ENCODE measurements at regions not wholly inside any gene's neighbourhood (a gene's known extent, or its start where the extent isn't known, plus 50 kb on each side); places are given as distances from the start of the nearest gene placed in this dataset.

DNA sequence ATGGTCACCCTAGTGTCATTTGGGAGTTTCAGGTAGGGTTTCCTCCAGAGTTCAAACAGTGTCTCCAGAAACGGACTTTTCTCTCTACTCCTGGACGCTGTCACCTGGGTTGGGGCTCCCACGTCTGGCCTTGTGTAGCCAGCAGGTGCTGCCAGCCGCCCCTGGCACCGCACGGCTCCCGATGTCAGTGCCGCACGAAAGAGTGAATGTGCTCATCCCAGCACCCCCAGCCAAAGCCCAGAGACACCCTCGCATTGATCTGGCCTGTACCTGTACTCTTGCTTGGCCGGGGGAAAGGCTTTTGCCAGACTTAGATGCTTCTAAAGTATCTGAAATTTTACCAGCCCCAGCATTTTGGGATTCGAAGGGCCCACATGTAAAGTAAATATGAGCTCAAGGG is 351.9 kb downstream of the C16orf95 start:
- no peak overlapping the region for H3K27ac Mint-ChIP-seq
- no peaks in the 10 kb centered on the region for H3K4me1 Mint-ChIP-seq (ENCODE audit: low read depth)
- no peaks in the 10 kb centered on the region for H3K36me3 Mint-ChIP-seq
- H3K9me3 Mint-ChIP-seq (ENCODE audit: low read depth): no peaks in the 10 kb centered on the region
- H3K27me3 Mint-ChIP-seq: peaks cover 4% of the 10 kb centered on the region
- H3K4me3 Mint-ChIP-seq: no peak overlapping the region

DNA sequence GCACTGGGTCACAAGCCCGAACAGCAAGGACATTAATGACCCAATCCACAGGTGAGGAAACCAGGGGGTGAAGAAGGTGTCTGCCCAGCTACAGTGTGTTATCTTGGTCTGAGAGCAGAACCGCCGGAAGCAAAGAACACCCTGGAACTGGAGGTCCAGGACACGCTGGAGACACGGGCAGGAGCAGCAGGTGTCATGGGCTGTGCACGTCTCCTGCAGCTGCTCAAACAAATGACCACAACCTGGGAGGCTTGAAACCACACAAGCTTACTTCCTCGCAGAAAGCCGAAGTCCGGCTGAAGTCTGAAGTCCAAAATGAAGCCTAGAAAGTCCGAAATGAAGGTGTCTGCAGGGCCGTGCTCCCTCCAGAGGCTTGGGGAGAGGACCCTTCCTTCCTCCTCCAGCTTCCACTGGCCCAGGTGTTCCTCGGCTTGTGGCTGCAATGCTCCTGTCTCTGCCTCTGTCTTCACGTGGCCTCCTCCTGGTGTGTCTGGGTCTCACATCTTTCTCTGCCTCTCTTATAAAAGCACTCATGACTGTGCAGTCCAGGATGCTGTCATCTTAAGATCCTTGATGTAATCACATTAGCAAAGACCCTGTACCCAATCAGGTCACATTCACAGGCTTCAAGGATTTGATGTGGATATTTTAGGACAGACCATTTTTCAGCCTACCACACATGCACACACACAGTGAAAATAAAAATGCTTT is 351.2 kb downstream of the C16orf95 start:
- H3K4me1 Mint-ChIP-seq (ENCODE audit: low read depth): no peaks in the 10 kb centered on the region
- H3K27me3 Mint-ChIP-seq: peaks cover 4% of the 10 kb centered on the region
- no peaks in the 10 kb centered on the region for H3K9me3 Mint-ChIP-seq (ENCODE audit: low read depth)
- no peak overlapping the region for H3K4me3 Mint-ChIP-seq
- no peak overlapping the region for H3K27ac Mint-ChIP-seq
- H3K36me3 Mint-ChIP-seq: no peaks in the 10 kb centered on the region

DNA sequence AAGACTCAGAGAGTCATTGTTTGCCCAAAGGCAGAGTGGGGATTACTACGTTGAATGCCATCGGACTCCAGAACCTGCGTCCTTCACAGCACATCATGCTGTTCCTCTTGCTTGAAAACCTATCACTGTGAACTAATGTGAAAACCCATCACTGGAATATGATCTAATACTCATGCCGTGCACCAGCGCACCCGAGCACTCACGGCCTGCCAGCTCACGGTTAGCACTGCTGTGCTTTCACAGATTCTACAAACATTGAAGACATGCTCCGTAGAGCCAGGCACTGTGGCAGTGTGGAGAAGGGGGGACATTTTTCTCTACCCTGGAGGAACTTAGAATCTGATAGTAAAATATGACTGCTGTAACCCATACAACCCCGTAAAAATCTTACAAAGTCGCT is 350.4 kb downstream of the C16orf95 start:
- Mint-ChIP-seq H3K9me3 (ENCODE audit: low read depth) (no peaks in the 10 kb centered on the region), H3K27me3 (peaks cover 4% of the 10 kb centered on the region), H3K4me1 (ENCODE audit: low read depth) (no peaks in the 10 kb centered on the region), H3K4me3 (no peak overlapping the region), H3K36me3 (no peaks in the 10 kb centered on the region), H3K27ac (no peak overlapping the region)

DNA sequence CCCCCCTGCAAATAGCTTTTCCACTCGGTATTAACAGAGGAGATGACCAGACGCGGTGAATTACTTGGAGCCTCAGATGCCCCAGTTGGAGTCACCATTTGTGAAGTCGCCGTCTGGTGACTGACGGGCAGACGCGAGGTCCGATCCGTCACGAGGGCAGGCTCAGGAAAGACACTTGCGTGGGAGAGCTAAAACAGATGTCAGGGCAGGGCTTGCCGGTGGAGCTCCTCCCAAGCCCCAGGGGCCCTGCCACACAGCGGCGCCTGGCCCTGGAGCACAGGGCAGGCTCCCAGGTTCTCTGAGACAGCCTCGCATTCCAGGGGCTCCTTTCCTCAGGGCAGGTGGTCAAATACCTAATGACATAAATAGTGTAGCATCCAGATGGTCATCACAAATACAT is 348.3 kb downstream of the C16orf95 start:
- Mint-ChIP-seq H3K36me3 (no peaks in the 10 kb centered on the region), H3K4me3 (no peak overlapping the region), H3K27ac (no peak overlapping the region), H3K27me3 (peaks cover 4% of the 10 kb centered on the region), H3K4me1 (ENCODE audit: low read depth) (no peaks in the 10 kb centered on the region), H3K9me3 (ENCODE audit: low read depth) (no peaks in the 10 kb centered on the region)

DNA sequence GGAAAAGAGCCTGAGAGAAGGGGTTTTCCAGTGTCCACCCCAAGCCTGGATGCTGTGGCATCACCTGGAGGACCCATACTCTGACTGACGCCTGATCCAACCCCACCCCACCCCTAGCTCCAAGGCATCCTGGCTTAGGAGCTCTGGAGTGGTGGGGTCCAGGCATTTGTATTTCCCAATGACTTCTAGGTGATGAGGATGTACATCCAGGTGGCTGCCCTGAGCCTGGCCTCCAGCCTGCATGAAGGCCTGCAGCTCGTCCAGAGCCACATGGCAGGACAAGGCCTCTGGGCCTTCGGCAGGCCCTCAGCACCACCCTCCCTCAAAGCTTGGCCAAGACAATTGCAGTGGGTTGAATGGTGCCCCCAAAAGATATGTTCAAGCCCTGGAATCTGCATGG is 347.5 kb downstream of the C16orf95 start:
- no peaks in the 10 kb centered on the region for H3K4me1 Mint-ChIP-seq (ENCODE audit: low read depth)
- no peaks in the 10 kb centered on the region for H3K9me3 Mint-ChIP-seq (ENCODE audit: low read depth)

DNA sequence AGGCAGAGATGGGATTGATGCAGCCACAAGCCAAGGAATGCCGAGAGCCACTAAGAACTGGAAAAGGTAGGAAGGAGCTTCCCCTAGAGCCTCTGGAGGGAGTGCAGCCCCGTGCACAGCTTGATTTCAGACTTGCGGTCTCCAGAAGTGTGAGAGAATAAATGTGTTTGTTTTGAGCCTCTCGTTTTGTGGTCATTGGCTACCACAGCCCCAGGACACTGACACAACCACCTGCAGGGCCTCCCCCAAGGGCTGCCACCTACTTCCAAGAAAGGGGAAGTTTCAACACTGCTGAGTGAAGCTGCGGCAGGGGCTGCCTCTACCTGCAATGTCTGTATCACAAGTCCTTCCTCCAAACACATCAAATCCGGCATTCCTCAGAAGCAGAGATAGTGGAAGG is 346.9 kb downstream of the C16orf95 start:
- Mint-ChIP-seq H3K27me3 (peaks cover 4% of the 10 kb centered on the region), H3K9me3 (ENCODE audit: low read depth) (no peaks in the 10 kb centered on the region), H3K4me3 (no peak overlapping the region), H3K36me3 (no peaks in the 10 kb centered on the region), H3K27ac (no peak overlapping the region), H3K4me1 (ENCODE audit: low read depth) (no peaks in the 10 kb centered on the region)

More for the DNA sequence above, 347.5 kb downstream of the C16orf95 start:
- Mint-ChIP-seq H3K36me3 (no peaks in the 10 kb centered on the region), H3K27me3 (peaks cover 4% of the 10 kb centered on the region), H3K27ac (no peak overlapping the region), H3K4me3 (no peak overlapping the region)

DNA sequence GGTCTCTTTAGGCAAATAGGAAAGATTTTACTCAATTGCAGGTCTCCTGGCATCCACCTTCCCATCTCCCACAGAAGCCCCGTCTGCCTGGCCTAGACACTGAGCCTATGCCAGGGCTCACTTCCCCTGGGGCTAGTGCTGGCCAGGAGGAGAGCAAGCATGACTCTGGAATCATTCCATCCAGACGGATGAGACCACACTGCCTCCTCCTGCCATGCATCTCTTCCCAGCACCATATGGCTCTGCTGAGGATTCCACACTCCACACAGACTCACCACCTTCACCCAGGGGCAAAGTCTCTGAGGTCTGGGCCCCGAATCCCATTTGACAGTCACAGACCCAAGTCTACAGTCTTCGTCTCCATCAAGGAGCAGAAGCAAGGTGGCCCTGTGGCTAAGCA is 346.5 kb downstream of the C16orf95 start:
- no peaks in the 10 kb centered on the region for H3K36me3 Mint-ChIP-seq
- no peak overlapping the region for H3K4me3 Mint-ChIP-seq
- H3K9me3 Mint-ChIP-seq (ENCODE audit: low read depth): no peaks in the 10 kb centered on the region
- H3K4me1 Mint-ChIP-seq (ENCODE audit: low read depth): no peaks in the 10 kb centered on the region
- H3K27ac Mint-ChIP-seq: no peak overlapping the region
- peaks cover 4% of the 10 kb centered on the region for H3K27me3 Mint-ChIP-seq

DNA sequence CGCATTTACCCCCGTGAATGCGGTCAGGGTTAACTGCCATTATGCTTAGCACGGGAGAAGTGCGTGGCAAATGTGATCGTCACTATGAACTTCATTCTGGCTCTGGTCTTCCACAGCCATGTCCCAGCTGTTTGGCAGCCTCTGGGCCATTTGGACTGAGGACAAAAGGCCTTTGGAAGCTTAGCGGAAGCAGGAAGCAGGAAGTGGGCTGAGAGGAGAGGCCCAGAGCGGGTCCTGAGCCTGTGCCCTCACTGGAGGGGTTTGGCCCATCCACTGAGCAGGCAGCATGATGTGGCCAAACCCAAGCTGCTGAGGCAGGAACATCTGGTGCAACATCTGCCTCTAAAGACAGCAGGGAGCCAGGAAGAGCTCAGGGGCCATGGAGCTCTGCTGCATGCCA is 345.9 kb downstream of the C16orf95 start:
- no peak overlapping the region for H3K27ac Mint-ChIP-seq
- H3K9me3 Mint-ChIP-seq (ENCODE audit: low read depth): no peaks in the 10 kb centered on the region
- no peaks in the 10 kb centered on the region for H3K4me1 Mint-ChIP-seq (ENCODE audit: low read depth)
- H3K4me3 Mint-ChIP-seq: no peak overlapping the region
- peaks cover 4% of the 10 kb centered on the region for H3K27me3 Mint-ChIP-seq
- no peaks in the 10 kb centered on the region for H3K36me3 Mint-ChIP-seq

DNA sequence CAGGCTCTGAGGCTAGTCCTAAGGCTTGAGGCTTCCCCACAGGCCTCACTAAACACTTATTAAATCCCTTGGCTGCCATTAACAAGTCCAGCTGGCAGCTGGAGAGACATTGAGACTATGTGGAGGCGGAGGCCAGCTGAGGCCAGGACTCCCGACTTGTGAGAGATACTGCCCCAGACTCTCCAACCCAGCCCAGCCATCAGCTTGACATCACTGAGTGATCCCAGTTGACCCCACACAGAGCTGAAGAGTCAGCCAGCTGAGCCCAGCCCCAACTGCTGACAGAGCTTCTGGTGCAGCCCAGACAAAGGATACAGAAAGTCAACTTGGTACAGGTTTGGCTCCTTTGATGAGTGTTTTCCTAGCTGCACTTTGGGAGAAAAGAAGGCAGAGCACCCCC is 343.1 kb downstream of the C16orf95 start:
- H3K9me3 Mint-ChIP-seq (ENCODE audit: low read depth): no peaks in the 10 kb centered on the region
- no peak overlapping the region for H3K27ac Mint-ChIP-seq
- no peaks in the 10 kb centered on the region for H3K36me3 Mint-ChIP-seq
- H3K4me3 Mint-ChIP-seq: no peak overlapping the region
- peaks cover 7% of the 10 kb centered on the region for H3K27me3 Mint-ChIP-seq
- no peaks in the 10 kb centered on the region for H3K4me1 Mint-ChIP-seq (ENCODE audit: low read depth)

DNA sequence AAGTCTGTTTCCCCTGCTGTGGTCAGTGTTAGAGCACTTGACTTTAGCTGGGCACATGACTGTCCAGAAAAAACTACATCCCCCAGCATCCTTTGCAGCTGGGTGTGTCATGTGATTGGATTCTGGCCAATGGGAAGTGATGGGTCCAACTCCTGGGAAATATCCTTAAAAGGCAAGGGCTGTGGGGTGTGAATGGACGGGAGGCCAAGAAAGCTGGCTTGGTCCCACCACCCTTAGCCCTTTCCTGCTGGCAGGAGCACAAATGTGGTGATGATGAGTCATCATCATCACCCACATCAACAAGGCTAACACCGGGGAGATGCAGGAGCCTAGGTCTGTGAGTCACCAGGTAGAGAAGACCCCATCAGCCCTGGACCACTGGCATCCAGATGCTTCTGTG is 341.7 kb downstream of the C16orf95 start:
- Mint-ChIP-seq H3K4me3 (no peak overlapping the region), H3K27me3 (peaks cover 8% of the 10 kb centered on the region), H3K36me3 (no peaks in the 10 kb centered on the region), H3K4me1 (ENCODE audit: low read depth) (no peaks in the 10 kb centered on the region), H3K9me3 (ENCODE audit: low read depth) (no peaks in the 10 kb centered on the region), H3K27ac (no peak overlapping the region)

DNA sequence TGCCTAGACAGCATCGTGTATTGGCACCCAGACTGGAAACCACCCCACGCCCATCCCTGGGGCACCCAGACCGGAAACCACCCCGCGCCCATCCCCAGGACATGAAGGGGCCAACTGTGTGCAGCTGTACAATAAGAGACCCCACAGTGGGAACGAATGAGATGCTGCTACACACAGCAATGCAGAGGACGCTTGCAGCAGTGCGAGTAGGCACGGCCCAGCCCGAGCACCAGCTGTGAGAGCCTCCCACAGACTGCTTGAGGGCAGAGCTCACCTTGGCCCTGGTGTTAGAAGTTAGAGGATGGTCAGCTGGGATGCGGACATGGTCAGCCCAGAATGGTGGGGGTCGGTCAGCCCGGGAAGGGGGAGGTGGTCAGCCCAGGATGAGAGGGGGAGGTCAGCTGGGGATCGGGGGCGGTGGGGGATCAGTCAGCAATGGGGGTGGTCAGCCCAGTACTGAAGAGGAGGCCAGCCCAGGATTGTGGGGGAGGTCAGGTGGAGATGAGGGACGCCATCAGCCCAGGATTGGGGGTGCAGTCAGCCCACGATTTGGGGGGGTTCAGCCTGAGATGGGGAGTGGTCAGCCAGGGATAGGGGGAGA is 340.0 kb downstream of the C16orf95 start:
- H3K36me3 Mint-ChIP-seq: no peaks in the 10 kb centered on the region
- no peaks in the 10 kb centered on the region for H3K4me1 Mint-ChIP-seq (ENCODE audit: low read depth)
- no peak overlapping the region for H3K4me3 Mint-ChIP-seq
- no peak overlapping the region for H3K27ac Mint-ChIP-seq
- H3K9me3 Mint-ChIP-seq (ENCODE audit: low read depth): no peaks in the 10 kb centered on the region
- peaks cover 8% of the 10 kb centered on the region for H3K27me3 Mint-ChIP-seq

DNA sequence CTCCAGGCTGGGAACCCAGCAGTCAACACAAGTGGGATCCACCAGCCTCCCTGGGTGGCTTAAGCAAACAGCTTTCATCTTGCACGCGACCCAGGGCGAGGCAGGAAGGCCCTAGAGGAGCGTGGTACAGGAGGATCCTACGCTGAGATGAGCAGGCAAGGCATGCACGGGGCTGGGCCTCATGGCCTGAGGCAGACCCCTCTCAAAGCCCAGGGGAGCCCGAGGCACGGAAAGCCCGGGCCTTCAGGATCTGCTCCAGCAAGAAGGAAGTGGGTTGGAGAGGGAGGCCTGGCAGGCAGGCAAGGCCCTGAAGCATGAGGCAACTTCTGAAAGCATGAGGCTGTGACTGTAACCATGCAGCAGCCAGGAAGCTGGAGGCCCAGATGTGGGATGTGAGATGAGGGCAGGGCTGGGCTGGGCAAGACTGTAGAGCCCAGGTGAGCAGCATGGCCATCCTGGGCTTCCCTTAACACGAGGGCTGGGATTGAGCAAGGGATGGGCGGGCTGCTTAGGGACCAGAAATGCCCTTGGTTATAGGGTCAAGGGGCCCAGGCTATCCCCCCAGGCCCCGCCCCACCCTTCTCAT is 338.7 kb downstream of the C16orf95 start:
- no peak overlapping the region for H3K27ac Mint-ChIP-seq
- no peaks in the 10 kb centered on the region for H3K36me3 Mint-ChIP-seq
- H3K27me3 Mint-ChIP-seq: peaks cover 8% of the 10 kb centered on the region
- no peak overlapping the region for H3K4me3 Mint-ChIP-seq
- no peaks in the 10 kb centered on the region for H3K9me3 Mint-ChIP-seq (ENCODE audit: low read depth)
- H3K4me1 Mint-ChIP-seq (ENCODE audit: low read depth): no peaks in the 10 kb centered on the region

DNA sequence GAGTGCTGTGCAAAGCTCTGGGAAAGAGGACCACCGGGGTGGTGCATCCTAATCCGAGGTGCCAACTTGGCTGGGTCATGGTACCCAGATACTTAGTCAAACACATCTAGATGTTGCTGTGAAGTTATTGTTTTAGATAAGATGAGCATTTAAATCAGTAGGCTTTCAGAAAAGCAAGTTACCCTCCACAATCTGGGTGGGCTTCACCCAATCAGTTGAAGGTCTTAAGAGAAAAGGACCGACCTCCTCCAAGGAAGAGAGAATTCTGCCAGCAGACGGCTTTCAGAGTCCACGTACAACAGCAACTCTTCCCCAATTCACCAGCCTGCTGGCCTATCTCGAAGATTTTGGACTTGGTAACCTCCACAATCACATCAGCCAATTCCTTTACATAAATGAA is 338.1 kb downstream of the C16orf95 start:
- Mint-ChIP-seq H3K4me1 (ENCODE audit: low read depth) (no peaks in the 10 kb centered on the region), H3K27me3 (peaks cover 8% of the 10 kb centered on the region), H3K36me3 (no peaks in the 10 kb centered on the region), H3K27ac (no peak overlapping the region), H3K4me3 (no peak overlapping the region), H3K9me3 (ENCODE audit: low read depth) (no peaks in the 10 kb centered on the region)

DNA sequence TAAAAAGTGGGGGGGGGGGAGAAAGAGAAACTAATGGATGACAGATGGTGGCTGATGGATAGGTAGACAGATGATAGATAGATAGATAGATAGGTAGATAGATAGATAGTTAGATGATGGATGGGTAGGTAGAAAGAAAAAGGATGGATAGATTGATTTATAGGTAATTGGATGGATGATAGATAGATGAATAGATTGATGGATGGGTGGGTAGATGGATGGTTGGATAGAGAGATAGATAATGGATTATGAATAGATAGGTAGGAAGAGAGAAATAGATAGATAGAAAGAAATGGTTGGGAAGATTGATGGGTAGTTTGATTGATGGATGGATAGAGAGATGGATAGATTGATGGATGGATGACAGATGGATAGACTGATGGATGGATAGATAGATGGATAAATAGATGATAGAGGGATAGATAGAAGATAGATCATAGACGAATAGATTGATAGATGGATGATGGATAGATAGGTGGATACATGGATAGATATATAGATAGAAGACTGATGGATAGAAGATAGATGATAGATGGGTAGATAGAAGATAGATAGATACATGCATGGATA is 337.1 kb downstream of the C16orf95 start:
- Mint-ChIP-seq H3K27ac (no peak overlapping the region), H3K4me3 (no peak overlapping the region)

DNA sequence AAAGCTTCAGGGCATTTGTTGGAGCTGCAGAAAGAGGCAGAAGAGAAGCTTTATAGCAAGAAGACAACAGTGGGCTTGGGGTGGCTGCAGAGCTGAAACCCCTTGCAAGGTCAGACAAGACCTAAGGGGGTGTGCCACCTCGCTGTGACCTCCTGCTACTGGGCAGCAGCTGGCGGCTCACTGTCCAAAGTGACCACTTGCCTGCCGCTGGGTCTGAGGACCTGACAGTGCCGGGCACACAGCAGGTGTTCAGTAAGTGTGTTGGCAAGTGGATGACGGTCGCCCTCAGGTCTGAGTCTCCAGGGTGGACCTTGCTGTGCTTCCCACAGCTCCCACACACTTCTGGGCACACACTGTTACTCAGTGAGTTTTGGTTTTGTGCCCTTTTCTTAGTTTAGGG is 336.5 kb downstream of the C16orf95 start:
- H3K9me3 Mint-ChIP-seq (ENCODE audit: low read depth): no peaks in the 10 kb centered on the region

More for the DNA sequence above, 337.1 kb downstream of the C16orf95 start:
- H3K27me3 Mint-ChIP-seq: peaks cover 8% of the 10 kb centered on the region
- H3K4me1 Mint-ChIP-seq (ENCODE audit: low read depth): no peaks in the 10 kb centered on the region
- H3K9me3 Mint-ChIP-seq (ENCODE audit: low read depth): no peaks in the 10 kb centered on the region
- H3K36me3 Mint-ChIP-seq: no peaks in the 10 kb centered on the region

DNA sequence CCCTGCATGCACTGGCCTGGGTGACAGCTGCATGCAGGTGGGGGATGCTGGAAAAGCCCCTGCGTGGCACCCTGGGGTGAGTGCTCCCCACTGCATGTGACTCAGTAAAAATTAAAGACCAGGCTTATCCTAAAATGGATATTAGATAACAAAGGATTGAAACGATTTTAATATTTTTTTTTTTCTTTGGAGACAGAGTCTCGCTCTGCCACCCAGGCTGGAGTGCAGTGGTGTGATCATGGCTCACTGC is 334.9 kb downstream of the C16orf95 start:
- Mint-ChIP-seq H3K27me3 (peaks cover 8% of the 10 kb centered on the region), H3K4me1 (ENCODE audit: low read depth) (no peaks in the 10 kb centered on the region), H3K36me3 (no peaks in the 10 kb centered on the region), H3K27ac (no peak overlapping the region), H3K4me3 (no peak overlapping the region), H3K9me3 (ENCODE audit: low read depth) (no peaks in the 10 kb centered on the region)

More for the DNA sequence above, 336.5 kb downstream of the C16orf95 start:
- no peak overlapping the region for H3K4me3 Mint-ChIP-seq
- H3K4me1 Mint-ChIP-seq (ENCODE audit: low read depth): no peaks in the 10 kb centered on the region
- H3K27ac Mint-ChIP-seq: no peak overlapping the region
- peaks cover 8% of the 10 kb centered on the region for H3K27me3 Mint-ChIP-seq
- H3K36me3 Mint-ChIP-seq: no peaks in the 10 kb centered on the region
